NCI-H82 treated with DMSO at 0.1 percent for 48 hours (cell line): ENCODE measurements at regions not wholly inside any gene's neighbourhood (a gene's known extent, or its start where the extent isn't known, plus 50 kb on each side); places are given as distances from the start of the nearest gene placed in this dataset.

Experiments used
- DNase-seq: peaks from one replicate; lab custom pipeline; 2025; ENCODE audit not compliant: unreplicated experiment; lab: John Stamatoyannopoulos, UW

GRCh38 chr6:87995461-87995860 lies 52.2 kb upstream of the SPACA1 start:
- DNase-seq: no peak

GRCh38 chr6:87993356-87993755 lies 54.3 kb upstream of the SPACA1 start:
- no peak for DNase-seq

GRCh38 chr6:87990871-87991270 lies 56.8 kb upstream of the SPACA1 start:
- DNase-seq: no peak

- no peak for DNase-seq
Observed at GRCh38 chr6:87982134-87982533, 65.5 kb upstream of the SPACA1 start.

- no peak for DNase-seq
Observed at GRCh38 chr6:87979737-87980136, 67.9 kb upstream of the SPACA1 start.

- no peak for DNase-seq
Observed at GRCh38 chr6:87976616-87977015, 71.0 kb upstream of the SPACA1 start.

GRCh38 chr6:87975561-87975960 lies 72.1 kb upstream of the SPACA1 start:
- DNase-seq: no peak

GRCh38 chr6:87972279-87972678 lies 75.4 kb upstream of the SPACA1 start:
- no peak for DNase-seq

GRCh38 chr6:87971605-87972262 lies 75.9 kb upstream of the SPACA1 start:
- peak; percentile 51 for DNase-seq

GRCh38 chr6:87968435-87969278 lies 79.0 kb upstream of the SPACA1 start:
- no peak for DNase-seq

- DNase-seq: no peak
Observed at GRCh38 chr6:87965806-87966205, 81.8 kb upstream of the SPACA1 start.

- no peak for DNase-seq
Observed at GRCh38 chr6:87959083-87959482, 88.6 kb upstream of the SPACA1 start.

- DNase-seq: no peak
Observed at GRCh38 chr6:87951751-87952150, 95.9 kb upstream of the SPACA1 start.

- DNase-seq: no peak
Observed at GRCh38 chr6:87950614-87951013, 97.0 kb upstream of the SPACA1 start.

GRCh38 chr6:87949194-87949593 lies 98.4 kb upstream of the SPACA1 start:
- DNase-seq: no peak

- DNase-seq: no peak
Observed at GRCh38 chr6:87946669-87947068, 101.0 kb upstream of the SPACA1 start.

- DNase-seq: peak; percentile 28
Observed at GRCh38 chr6:87945966-87946365, 101.7 kb upstream of the SPACA1 start.

GRCh38 chr6:87945181-87945580 lies 102.5 kb upstream of the SPACA1 start:
- no peak for DNase-seq

GRCh38 chr6:87944541-87944954 lies 103.1 kb upstream of the SPACA1 start:
- DNase-seq: peak; percentile 29

- DNase-seq: no peak
Observed at GRCh38 chr6:87943191-87943590, 104.5 kb upstream of the SPACA1 start.

- DNase-seq: no peak
Observed at GRCh38 chr6:87941556-87942358, 105.9 kb upstream of the SPACA1 start.

- no peak for DNase-seq
Observed at GRCh38 chr6:87939776-87940175, 107.9 kb upstream of the SPACA1 start.
